NCI-H2196 treated with DMSO at 0.1 percent for 48 hours (cell line): ENCODE measurements at regions not wholly inside any gene's neighbourhood (a gene's known extent, or its start where the extent isn't known, plus 50 kb on each side); places are given as distances from the start of the nearest gene placed in this dataset.

Source experiments
- DNase-seq: peaks from one replicate; lab custom pipeline; 2025; ENCODE audit not compliant: unreplicated experiment; lab: John Stamatoyannopoulos, UW

GRCh38 chr6:44660561-44661220 lies 273.2 kb downstream of the CDC5L start:
- DNase-seq: no peak

- no peak for DNase-seq
Measured at GRCh38 chr6:44661221-44662008, 273.9 kb downstream of the CDC5L start.

GRCh38 chr6:44662461-44663121 lies 275.1 kb downstream of the CDC5L start:
- DNase-seq: no peak

GRCh38 chr6:44663860-44664634 lies 276.5 kb downstream of the CDC5L start:
- no peak for DNase-seq

- no peak for DNase-seq
Measured at GRCh38 chr6:44664716-44665115, 277.2 kb downstream of the CDC5L start.

GRCh38 chr6:44665143-44665542 lies 277.6 kb downstream of the CDC5L start:
- DNase-seq: no peak

- no peak for DNase-seq
Measured at GRCh38 chr6:44665683-44666082, 278.2 kb downstream of the CDC5L start.

GRCh38 chr6:44666324-44666723 lies 278.8 kb downstream of the CDC5L start:
- no peak for DNase-seq

GRCh38 chr6:44667226-44667625 lies 279.7 kb downstream of the CDC5L start:
- DNase-seq: no peak

GRCh38 chr6:44667668-44668390 lies 280.3 kb downstream of the CDC5L start:
- no peak for DNase-seq

- DNase-seq: no peak
Measured at GRCh38 chr6:44668391-44668930, 281.0 kb downstream of the CDC5L start.

GRCh38 chr6:44668976-44669934 lies 281.7 kb downstream of the CDC5L start:
- DNase-seq: no peak

- no peak for DNase-seq
Measured at GRCh38 chr6:44670146-44670545, 282.6 kb downstream of the CDC5L start.

- DNase-seq: no peak
Measured at GRCh38 chr6:44671333-44671732, 283.8 kb downstream of the CDC5L start.

- DNase-seq: no peak
Measured at GRCh38 chr6:44672086-44672485, 284.6 kb downstream of the CDC5L start.

- DNase-seq: no peak
Measured at GRCh38 chr6:44672841-44673240, 285.3 kb downstream of the CDC5L start.

- DNase-seq: no peak
Measured at GRCh38 chr6:44674226-44675155, 287.0 kb downstream of the CDC5L start.

- DNase-seq: no peak
Measured at GRCh38 chr6:44675449-44675848, 287.9 kb downstream of the CDC5L start.
